Adrenal gland (tissue), 9 donors: ENCODE measurements at regions not wholly inside any gene's neighbourhood (a gene's known extent, or its start where the extent isn't known, plus 50 kb on each side); places are given as distances from the start of the nearest gene placed in this dataset.
"Not testable (repeated sequence)": the region's sequence is repeated elsewhere in the genome, so short reads cannot be mapped to it uniquely, and the experiment has no call there.

Experiments used
- DNase-seq, 7 donors: peaks; one replicate each; pipeline ENCODE4 v3.0.0-alpha.2; 2019 to 2020
- H3K27ac ChIP-seq, 5 donors: fragments of 200-600 bp; sonication (generic) in 4 of 5; 1 replicate in 3 of 5; 2 replicates in 2 of 5; pipeline versions ENCODE4 v1.5.1 to v1.8.0; 2016 to 2020; ENCODE audit warnings: mild to moderate bottlenecking in 1 of 5
- H3K27me3 ChIP-seq: fragments of 200-600 bp; 2 replicates; pipeline ENCODE4 v1.8.0; 2021
- H3K36me3 ChIP-seq, 2 donors: fragments of 200-600 bp; replicated peaks in 1 of 2; 1 replicate in 1 of 2; 2 replicates in 1 of 2; pipeline versions ENCODE4 v1.5.1 to v1.8.0; 2018 to 2022
- H3K4me1 ChIP-seq, 2 donors: fragments of 200-600 bp; replicated peaks in 1 of 2; 1 replicate in 1 of 2; 2 replicates in 1 of 2; pipeline versions ENCODE4 v1.5.1 to v1.8.0; 2018 to 2021
- H3K4me3 ChIP-seq, 4 donors: fragments of 200-600 bp; sonication (generic) in 3 of 4; one replicate each; pipeline ENCODE4 v1.5.1; 2016 to 2018
- H3K9me3 ChIP-seq, 3 donors: fragments of 200-600 bp; sonication (generic) in 1 of 3; replicated peaks in 1 of 3; 1 replicate in 2 of 3; 2 replicates in 1 of 3; pipeline versions ENCODE4 v1.5.1 to v1.8.0; 2016 to 2021
- WGBS, 4 donors: extraction: QIAGEN DNeasy Blood & Tissue Kit in 2 of 4; methylation state at CpG; one replicate each; pipeline versions ENCODE4 v1.1.5 to v1.1.7; 2013 to 2017; 5-methylcytosine and 5-hydroxymethylcytosine counted together
- intact Hi-C, 2 donors: fragments of 100-400 bp; cut with DNase I; formaldehyde crosslinking; loops; one replicate each; pipeline versions ENCODE4 v1.14.1 to v1.15.0; 2022 to 2023
- donor health status: healthy with polysubstance abuse.
- donor health status: Bipolar disorder and iron deficiency.
- donor health status: DM: yes; HTN: yes; CAD: no.
- donor health status: DM: no; HTN: no; CAD: no.
- donor health status: DM: no; HTN: no; CAD: no.

DNA sequence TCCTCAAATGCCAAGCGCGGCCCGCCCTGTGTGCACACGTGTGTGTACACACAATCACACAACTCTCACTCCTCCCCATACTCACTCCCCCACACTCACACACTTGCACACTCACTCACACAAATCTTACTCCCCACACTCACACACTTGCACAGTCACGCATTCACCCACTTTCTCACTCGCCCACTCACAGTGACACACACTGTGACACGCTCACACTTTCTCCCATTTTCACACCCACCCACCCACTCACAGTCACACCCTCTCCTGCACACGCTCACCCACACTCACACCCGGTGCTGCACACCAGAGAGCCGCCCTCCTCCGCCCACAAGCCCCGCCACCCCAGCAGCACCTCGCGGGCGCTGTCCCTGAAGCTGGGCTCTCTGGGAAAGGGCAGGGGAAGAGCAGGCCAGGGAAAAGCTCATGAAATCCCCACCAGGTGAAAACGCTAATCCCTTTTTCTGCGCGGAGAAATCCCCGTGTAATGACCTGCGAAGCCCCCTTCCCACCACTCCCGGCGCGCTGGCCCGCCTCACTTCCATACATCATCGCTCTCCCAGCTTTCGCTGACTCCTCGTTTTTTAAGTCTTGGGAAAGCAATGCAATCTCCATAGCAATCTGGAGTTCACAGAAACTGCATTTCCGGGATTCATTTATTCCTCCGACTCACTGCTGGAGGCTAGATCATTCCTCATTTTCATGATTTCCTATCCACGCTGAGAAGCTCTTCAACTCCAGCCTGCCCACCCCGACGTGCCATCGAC, 211.6 kb upstream of the LRRC61 start:
- H3K9me3 ChIP-seq, H3K4me3 ChIP-seq, DNase-seq, H3K36me3 ChIP-seq, H3K27me3 ChIP-seq, intact Hi-C loops, H3K27ac ChIP-seq, H3K4me1 ChIP-seq: not testable (repeated sequence)
- WGBS, 4 donors = 38 to 64% (median 54%) methylated on average over 19 to 26 of the region's 33 CpGs

GRCh38 chr7:150113301-150113700, 209.9 kb upstream of the LRRC61 start:
- H3K27me3 ChIP-seq, H3K9me3 ChIP-seq, DNase-seq, H3K4me3 ChIP-seq, H3K4me1 ChIP-seq, H3K27ac ChIP-seq, H3K36me3 ChIP-seq, intact Hi-C loops: not testable (repeated sequence)
- WGBS, 4 donors = 67 to 92% (median 71%) methylated on average over 2 of the region's 2 CpGs

- intact Hi-C loops, H3K4me3 ChIP-seq, H3K27ac ChIP-seq, H3K36me3 ChIP-seq, H3K4me1 ChIP-seq, H3K9me3 ChIP-seq, H3K27me3 ChIP-seq, DNase-seq: not testable (repeated sequence)
- 80 to 86% (median 82%) methylated on average over 3 of the region's 3 CpGs for WGBS, 4 donors
Observed at GRCh38 chr7:150114591-150114990, 208.6 kb upstream of the LRRC61 start.

DNA sequence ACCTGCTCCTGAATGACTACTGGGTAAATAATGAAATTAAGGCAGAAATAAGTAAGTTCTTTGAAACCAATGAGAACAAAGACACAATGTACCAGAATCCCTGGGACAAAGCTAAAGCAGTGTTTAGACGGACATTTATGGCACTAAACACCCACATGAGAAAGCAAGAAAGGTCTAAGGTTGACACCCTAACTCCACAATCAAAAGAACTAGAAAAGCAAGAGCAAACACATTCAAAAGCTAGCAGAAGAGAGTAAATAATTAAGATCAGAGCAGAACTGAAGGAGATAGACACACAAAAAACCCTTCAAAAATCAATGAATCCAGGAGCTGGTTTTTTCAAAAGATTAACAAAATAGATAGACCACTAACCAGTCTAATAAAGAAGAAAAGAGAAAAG, 203.2 kb upstream of the LRRC61 start:
- WGBS, 4 donors = 42 to 54% (median 48%) methylated on average over 1 of the region's 1 CpG
- H3K9me3 ChIP-seq, H3K36me3 ChIP-seq, H3K4me1 ChIP-seq, intact Hi-C loops, H3K27ac ChIP-seq, DNase-seq, H3K27me3 ChIP-seq, H3K4me3 ChIP-seq: not testable (repeated sequence)

DNA sequence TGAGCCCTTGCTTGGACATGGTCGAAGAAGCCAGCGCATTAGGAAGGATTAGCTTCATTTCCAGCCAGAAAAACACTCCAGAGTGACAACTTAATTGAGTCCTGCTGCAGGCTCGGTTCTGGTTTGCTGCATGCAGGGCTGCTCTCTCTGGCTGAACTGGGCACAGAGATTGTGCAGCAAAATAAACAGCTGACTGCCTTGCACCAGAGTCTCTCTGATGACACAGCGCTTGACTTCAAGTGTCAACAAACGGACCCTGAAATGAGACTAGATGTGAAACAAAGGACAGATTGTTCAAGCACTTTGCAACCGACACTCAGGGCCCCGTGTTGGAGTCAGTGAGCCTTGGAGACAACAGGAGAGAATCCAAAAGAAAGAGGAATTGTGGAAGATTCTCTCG, 197.3 kb upstream of the LRRC61 start:
- H3K27ac ChIP-seq, H3K36me3 ChIP-seq, H3K4me1 ChIP-seq, H3K27me3 ChIP-seq, intact Hi-C loops, H3K4me3 ChIP-seq, H3K9me3 ChIP-seq: not testable (repeated sequence)
- WGBS, 4 donors = 71 to 89% (median 77%) methylated on average over 8 of the region's 8 CpGs
- DNase-seq = peak in 1 of 7 donors; percentile 63

- DNase-seq, H3K4me3 ChIP-seq, H3K27me3 ChIP-seq, H3K9me3 ChIP-seq, H3K4me1 ChIP-seq, H3K36me3 ChIP-seq, intact Hi-C loops, H3K27ac ChIP-seq: not testable (repeated sequence)
- 79 to 85% (median 82%) methylated on average over 7 of the region's 7 CpGs for WGBS, 4 donors
Observed at GRCh38 chr7:150134451-150134850, 188.7 kb upstream of the LRRC61 start.

- H3K27ac ChIP-seq, intact Hi-C loops, H3K36me3 ChIP-seq, H3K27me3 ChIP-seq, H3K9me3 ChIP-seq, DNase-seq, H3K4me3 ChIP-seq, H3K4me1 ChIP-seq: not testable (repeated sequence)
- 77 to 84% (median 80%) methylated on average over 8 of the region's 8 CpGs for WGBS, 4 donors
Observed at GRCh38 chr7:150135620-150136190, 187.4 kb upstream of the LRRC61 start.

GRCh38 chr7:150139840-150140239, 183.3 kb upstream of the LRRC61 start:
- DNase-seq, H3K4me1 ChIP-seq, H3K9me3 ChIP-seq, H3K27me3 ChIP-seq, H3K27ac ChIP-seq, H3K4me3 ChIP-seq, intact Hi-C loops, H3K36me3 ChIP-seq: not testable (repeated sequence)
- WGBS, 4 donors = 78 to 89% (median 83%) methylated on average over 5 of the region's 5 CpGs

- H3K27ac ChIP-seq, H3K4me3 ChIP-seq, H3K4me1 ChIP-seq, H3K27me3 ChIP-seq, H3K36me3 ChIP-seq, DNase-seq, intact Hi-C loops, H3K9me3 ChIP-seq: not testable (repeated sequence)
- WGBS, 4 donors = 78 to 84% (median 80%) methylated on average over 7 to 12 of the region's 13 CpGs
Observed at GRCh38 chr7:150141525-150142345, 181.4 kb upstream of the LRRC61 start.

- H3K4me3 ChIP-seq, H3K4me1 ChIP-seq, H3K9me3 ChIP-seq, H3K36me3 ChIP-seq, H3K27me3 ChIP-seq, DNase-seq, intact Hi-C loops, H3K27ac ChIP-seq: not testable (repeated sequence)
- WGBS, 4 donors = 63 to 83% (median 78%) methylated on average over 3 of the region's 3 CpGs
Observed at GRCh38 chr7:150146124-150146523, 177.0 kb upstream of the LRRC61 start.

DNA sequence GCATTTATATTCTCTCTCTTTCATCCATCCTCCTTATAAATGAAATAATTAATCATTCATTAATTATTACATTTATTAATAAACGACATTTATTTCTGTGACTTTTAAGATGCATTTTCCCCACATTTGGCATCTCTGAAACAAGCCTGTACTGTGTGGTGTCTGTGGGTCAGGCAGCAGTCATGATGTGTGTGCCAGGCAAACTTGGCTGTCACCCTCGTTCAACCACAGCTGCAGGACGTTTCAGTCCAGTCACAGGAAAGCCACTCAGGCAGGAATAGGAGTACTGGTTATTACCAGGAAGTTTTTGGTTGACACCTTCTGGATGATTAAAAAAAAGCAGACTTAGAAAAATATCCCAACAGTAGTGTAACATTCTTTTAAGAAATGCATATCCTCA, 175.6 kb upstream of the LRRC61 start:
- DNase-seq, H3K9me3 ChIP-seq, H3K4me3 ChIP-seq, H3K36me3 ChIP-seq, H3K4me1 ChIP-seq, intact Hi-C loops, H3K27me3 ChIP-seq, H3K27ac ChIP-seq: not testable (repeated sequence)
- WGBS, 4 donors = 22 to 80% (median 41%) methylated on average over 1 to 3 of the region's 3 CpGs
